SK-N-SH treated with all-trans-retinoic acid at 6 μM for 48 hours (cell line): ENCODE measurements at regions not wholly inside any gene's neighbourhood (a gene's known extent, or its start where the extent isn't known, plus 50 kb on each side); places are given as distances from the start of the nearest gene placed in this dataset.

ENCODE experiments used
- ATAC-seq: fragments of 200-7000 bp; cut with Tn5 transposase; 3 replicates; pipeline ENCODE4 v1.9.1; 2020; ENCODE audit warnings: mild to moderate bottlenecking, moderate library complexity
- ARNTL ChIP-seq: fragments of 450-650 bp; formaldehyde crosslinking; IDR thresholded peaks from 2 replicates; pipeline ENCODE4 v1.5.0; 2020; ENCODE audit warnings: low read depth, mild to moderate bottlenecking, moderate library complexity, borderline replicate concordance
- BACH2 ChIP-seq: fragments of 250-450 bp; sonication (Bioruptor Pico); IDR thresholded peaks from 2 replicates; pipeline ENCODE4 v1.9.0; 2021; ENCODE audit warnings: mild to moderate bottlenecking, borderline replicate concordance
- CREB5 ChIP-seq: fragments of 250-450 bp; sonication (Bioruptor Pico); IDR thresholded peaks from 2 replicates; pipeline ENCODE4 v1.5.1; 2020; ENCODE audit warnings: low read depth, mild to moderate bottlenecking, moderate library complexity
- CSDC2 ChIP-seq: fragments of 250-450 bp; sonication (Bioruptor Pico); IDR thresholded peaks from 2 replicates; pipeline ENCODE4 v1.5.0; 2020; ENCODE audit warnings: mild to moderate bottlenecking, moderate library complexity
- CSRNP3 ChIP-seq: fragments of 250-450 bp; sonication (Bioruptor Pico); IDR thresholded peaks from 2 replicates; pipeline ENCODE4 v1.5.1; 2021; ENCODE audit warnings: mild to moderate bottlenecking, moderate library complexity
- ESRRG ChIP-seq: fragments of 250-450 bp; sonication (Bioruptor Pico); IDR thresholded peaks from 2 replicates; pipeline ENCODE4 v1.6.1; 2021; ENCODE audit warnings: mild to moderate bottlenecking
- GLIS3 ChIP-seq: fragments of 250-450 bp; sonication (Bioruptor Pico); IDR thresholded peaks from 2 replicates; pipeline ENCODE4 v1.5.0; 2020; ENCODE audit warnings: mild to moderate bottlenecking, moderate library complexity
- ISL1 ChIP-seq: fragments of 250-450 bp; sonication (Bioruptor Pico); IDR thresholded peaks from 2 replicates; pipeline ENCODE4 v2.1.2; 2022; ENCODE audit warnings: mild to moderate bottlenecking, moderate library complexity
- OSR1 ChIP-seq: fragments of 250-450 bp; sonication (Bioruptor Pico); IDR thresholded peaks from 2 replicates; pipeline ENCODE4 v1.8.0; 2022; ENCODE audit warnings: moderate library complexity, mild to moderate bottlenecking, inconsistent platforms
- PATZ1 ChIP-seq: fragments of 250-450 bp; sonication (Bioruptor Pico); IDR thresholded peaks from 2 replicates; pipeline ENCODE4 v1.8.0; 2020; ENCODE audit warnings: mild to moderate bottlenecking, moderate library complexity, borderline replicate concordance
- POU6F1 ChIP-seq: fragments of 250-450 bp; sonication (Bioruptor Pico); IDR thresholded peaks from 2 replicates; pipeline ENCODE4 v1.8.0; 2021; ENCODE audit warnings: low read depth, mild to moderate bottlenecking, moderate library complexity, borderline replicate concordance
- PPARA ChIP-seq: fragments of 250-450 bp; sonication (Bioruptor Pico); IDR thresholded peaks from 2 replicates; pipeline ENCODE4 v1.5.0; 2020; ENCODE audit warnings: mild to moderate bottlenecking, borderline replicate concordance
- RARB ChIP-seq: fragments of 250-450 bp; sonication (Bioruptor Pico); IDR thresholded peaks from 2 replicates; pipeline ENCODE4 v1.8.0; 2021; ENCODE audit warnings: mild to moderate bottlenecking, moderate library complexity
- SNAI2 ChIP-seq: fragments of 250-450 bp; sonication (Bioruptor Pico); IDR thresholded peaks from 2 replicates; pipeline ENCODE4 v1.5.0; 2020; ENCODE audit warnings: mild to moderate bottlenecking, moderate library complexity
- TCF4 ChIP-seq: fragments of 250-450 bp; sonication (Bioruptor Pico); IDR thresholded peaks from 2 replicates; pipeline ENCODE4 v1.8.0; 2021; ENCODE audit warnings: mild to moderate bottlenecking, moderate library complexity, borderline replicate concordance
- TOX ChIP-seq: fragments of 250-450 bp; sonication (Bioruptor Pico); IDR thresholded peaks from 2 replicates; pipeline ENCODE4 v1.8.0; 2021; ENCODE audit warnings: mild to moderate bottlenecking, moderate library complexity, borderline replicate concordance
- TSHZ2 ChIP-seq: fragments of 250-450 bp; sonication (Bioruptor Pico); IDR thresholded peaks from 2 replicates; pipeline ENCODE4 v1.5.0; 2020; ENCODE audit warnings: mild to moderate bottlenecking, moderate library complexity
- ZC3H10 ChIP-seq: fragments of 250-450 bp; sonication (Bioruptor Pico); IDR thresholded peaks from 2 replicates; pipeline ENCODE4 v1.5.1; 2021; ENCODE audit warnings: mild to moderate bottlenecking, moderate library complexity
- ZFP3 ChIP-seq: fragments of 250-450 bp; sonication (Bioruptor Pico); IDR thresholded peaks from 2 replicates; pipeline ENCODE4 v1.5.0; 2020; ENCODE audit warnings: mild to moderate bottlenecking, moderate library complexity
- ZFP30 ChIP-seq: fragments of 450-650 bp; formaldehyde crosslinking; IDR thresholded peaks from 2 replicates; pipeline ENCODE4 v1.5.0; 2022; ENCODE audit warnings: mild to moderate bottlenecking, moderate library complexity
- ZNF565 ChIP-seq: fragments of 450-650 bp; formaldehyde crosslinking; conservative IDR thresholded peaks from 2 replicates; pipeline ENCODE4 v1.5.0; 2020; ENCODE audit warnings: low read depth, mild to moderate bottlenecking, moderate library complexity
- ZNF70 ChIP-seq: fragments of 450-650 bp; formaldehyde crosslinking; IDR thresholded peaks from 2 replicates; pipeline ENCODE4 v1.5.0; 2020; ENCODE audit warnings: mild to moderate bottlenecking, moderate library complexity
- ZNF8 ChIP-seq: fragments of 450-650 bp; formaldehyde crosslinking; IDR thresholded peaks from 2 replicates; pipeline ENCODE4 v1.5.0; 2020; ENCODE audit warnings: mild to moderate bottlenecking, moderate library complexity

- ATAC-seq = no peak
- no peak for TF ChIP-seq ZC3H10
- no peak for TF ChIP-seq PPARA (CRISPR knock-in tag)
- TF ChIP-seq ZNF8 = no peak
- no peak for TF ChIP-seq ZNF565 (CRISPR knock-in tag)
- no peak for TF ChIP-seq CSRNP3
- TF ChIP-seq ARNTL = no peak
- TF ChIP-seq ESRRG (CRISPR knock-in tag) = no peak
- no peak for TF ChIP-seq POU6F1 (CRISPR knock-in tag)
- TF ChIP-seq SNAI2 = no peak
- no peak for TF ChIP-seq TOX (CRISPR knock-in tag)
- TF ChIP-seq RARB (CRISPR knock-in tag) = no peak
- no peak for TF ChIP-seq ZNF70 (CRISPR knock-in tag)
- TF ChIP-seq ISL1 = no peak
- TF ChIP-seq CSDC2 (CRISPR knock-in tag) = no peak
- no peak for TF ChIP-seq PATZ1
These were observed 197.1 kb upstream of the TLE3 start for GRCh38 chr15:70294731-70295305.

- TF ChIP-seq TSHZ2 (CRISPR knock-in tag) (no peak), SNAI2 (no peak), ZNF565 (CRISPR knock-in tag) (no peak)
- ATAC-seq = no peak
These were observed 196.1 kb upstream of the TLE3 start for GRCh38 chr15:70293591-70294470.

- ATAC-seq = no peak
- no peak for TF ChIP-seq ISL1
- no peak for TF ChIP-seq ZNF565 (CRISPR knock-in tag)
- TF ChIP-seq RARB (CRISPR knock-in tag) = no peak
- no peak for TF ChIP-seq SNAI2
- no peak for TF ChIP-seq PATZ1
- TF ChIP-seq OSR1 (CRISPR knock-in tag) = no peak
- TF ChIP-seq ZNF70 (CRISPR knock-in tag) = no peak
- no peak for TF ChIP-seq ZFP3 (CRISPR knock-in tag)
- TF ChIP-seq GLIS3 (CRISPR knock-in tag) = no peak
- no peak for TF ChIP-seq ARNTL
- no peak for TF ChIP-seq CSDC2 (CRISPR knock-in tag)
- TF ChIP-seq CREB5 (CRISPR knock-in tag) = no peak
- TF ChIP-seq ZFP30 (CRISPR knock-in tag) = no peak
- no peak for TF ChIP-seq ESRRG (CRISPR knock-in tag)
- no peak for TF ChIP-seq TCF4 (CRISPR knock-in tag)
- TF ChIP-seq BACH2 (CRISPR knock-in tag) = no peak
- no peak for TF ChIP-seq ZC3H10
- TF ChIP-seq CSRNP3 = no peak
These were observed 195.4 kb upstream of the TLE3 start for GRCh38 chr15:70293138-70293537.
